Fibroblast of pulmonary artery (primary cell): ENCODE measurements at regions not wholly inside any gene's neighbourhood (a gene's known extent, or its start where the extent isn't known, plus 50 kb on each side); places are given as distances from the start of the nearest gene placed in this dataset.
"Not testable (repeated sequence)": the region's sequence is repeated elsewhere in the genome, so short reads cannot be mapped to it uniquely, and the experiment has no call there.

Experiments used
- DNase-seq: peaks from one replicate; pipeline ENCODE4 v3.0.0-alpha.2; 2010; ENCODE audit warnings: low read depth
- H3K4me3 ChIP-seq: replicated peaks from 2 replicates; pipeline ENCODE4 v1.5.1; 2011; ENCODE audit warnings: low read depth, mild to moderate bottlenecking, control low read depth, low read length, moderate library complexity
- CTCF ChIP-seq: IDR thresholded peaks from 2 replicates; pipeline ENCODE4 v1.5.1; 2011; ENCODE audit warnings: mild to moderate bottlenecking, control low read depth, low read length, inconsistent platforms; ENCODE audit errors: missing control alignments

GRCh38 chr14:105908481-105908911 lies 382.1 kb downstream of the TMEM121 start:
- no peak overlapping the region for H3K4me3 ChIP-seq
- no peak for TF ChIP-seq CTCF
- DNase-seq: no peak

- DNase-seq: no peak
- no peak for TF ChIP-seq CTCF
- H3K4me3 ChIP-seq: no peak overlapping the region
Observed at GRCh38 chr14:105909046-105909827, 382.9 kb downstream of the TMEM121 start.

GRCh38 chr14:105909828-105910120 lies 383.4 kb downstream of the TMEM121 start:
- H3K4me3 ChIP-seq, DNase-seq: not testable (repeated sequence)

- TF ChIP-seq CTCF: no peak
- no peak overlapping the region for H3K4me3 ChIP-seq
Observed at GRCh38 chr14:105910426-105910825, 384.0 kb downstream of the TMEM121 start.

GRCh38 chr14:105911006-105911847 lies 384.8 kb downstream of the TMEM121 start:
- H3K4me3 ChIP-seq: no peak overlapping the region
- no peak for TF ChIP-seq CTCF
- DNase-seq: no peak

More at GRCh38 chr14:105910426-105910825, 384.0 kb downstream of the TMEM121 start:
- no peak for DNase-seq

- not testable (repeated sequence) for H3K4me3 ChIP-seq, DNase-seq
Observed at GRCh38 chr14:105911848-105912292, 385.5 kb downstream of the TMEM121 start.

- no peak for TF ChIP-seq CTCF
- no peak overlapping the region for H3K4me3 ChIP-seq
- DNase-seq: no peak
Observed at GRCh38 chr14:105912641-105913180, 386.3 kb downstream of the TMEM121 start.

- DNase-seq: no peak
- no peak for TF ChIP-seq CTCF
- no peak overlapping the region for H3K4me3 ChIP-seq
Observed at GRCh38 chr14:105913221-105913620, 386.8 kb downstream of the TMEM121 start.
